ENCODE measurements at regions not wholly inside any gene's neighbourhood (a gene's known extent, or its start where the extent isn't known, plus 50 kb on each side); places are given as distances from the start of the nearest gene placed in this dataset.

GRCh38 chr19:29378543-29379080 is 147.2 kb upstream of the VSTM2B start:
- H3K36me3 Mint-ChIP-seq (ENCODE audit: low read depth): no peaks in the 10 kb centered on the region
- peaks cover 14% of the 10 kb centered on the region for H3K27me3 Mint-ChIP-seq
- no peak overlapping the region for H3K4me3 Mint-ChIP-seq
- H3K27ac Mint-ChIP-seq: no peak overlapping the region
- H3K4me1 Mint-ChIP-seq (ENCODE audit: low read depth): no peaks in the 10 kb centered on the region
- H3K9me3 Mint-ChIP-seq: no peaks in the 10 kb centered on the region
- intact Hi-C loops (cut with micrococcal nuclease): no loop called here

DNA sequence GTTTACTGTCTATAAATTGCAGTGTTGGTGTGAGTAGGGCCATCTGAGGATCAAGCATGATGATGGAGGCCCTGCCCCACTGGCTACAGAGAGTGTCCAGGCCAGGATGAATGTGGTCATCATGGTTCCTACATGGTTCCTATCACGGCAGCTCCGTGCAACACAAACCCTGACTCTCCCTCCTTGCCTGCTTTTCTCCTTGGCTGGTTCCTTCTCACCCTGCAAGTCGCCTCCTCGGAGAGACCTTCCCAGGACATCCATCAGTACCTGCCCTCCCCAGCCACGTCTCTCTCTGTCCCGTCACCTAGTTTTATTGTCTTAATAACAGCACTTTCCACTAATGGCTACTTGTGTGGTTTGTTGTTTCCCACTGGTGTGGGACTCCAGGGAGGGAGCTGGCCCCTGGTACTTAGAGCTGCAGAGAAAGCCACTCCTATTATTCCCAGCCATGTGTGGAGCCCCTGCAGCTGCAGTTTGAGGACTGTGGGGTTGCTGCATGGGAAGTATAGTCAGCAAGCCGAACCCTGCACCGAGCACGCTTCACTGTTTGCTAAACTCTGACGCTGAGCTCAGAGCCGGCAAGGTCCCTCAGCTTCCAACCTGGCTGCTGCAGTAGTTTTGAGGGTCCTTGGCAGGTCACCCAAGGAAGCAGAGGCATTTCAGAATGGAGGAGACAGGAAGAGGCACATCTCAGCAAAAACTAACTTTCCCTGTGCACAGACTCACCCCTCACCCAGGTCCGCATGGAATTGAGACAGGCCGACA is 146.4 kb upstream of the VSTM2B start:
- intact Hi-C loops (cut with micrococcal nuclease): no loop called here
- H3K4me1 Mint-ChIP-seq (ENCODE audit: low read depth): no peaks in the 10 kb centered on the region

GRCh38 chr19:29380581-29380980 is 145.2 kb upstream of the VSTM2B start:
- intact Hi-C loops (cut with micrococcal nuclease): no loop called here
- peaks cover 14% of the 10 kb centered on the region for H3K27me3 Mint-ChIP-seq
- H3K9me3 Mint-ChIP-seq: no peaks in the 10 kb centered on the region
- no peaks in the 10 kb centered on the region for H3K36me3 Mint-ChIP-seq (ENCODE audit: low read depth)
- H3K27ac Mint-ChIP-seq: no peak overlapping the region
- no peaks in the 10 kb centered on the region for H3K4me1 Mint-ChIP-seq (ENCODE audit: low read depth)
- no peak overlapping the region for H3K4me3 Mint-ChIP-seq

More for the DNA sequence above, 146.4 kb upstream of the VSTM2B start:
- Mint-ChIP-seq H3K27ac (no peak overlapping the region), H3K27me3 (peaks cover 14% of the 10 kb centered on the region), H3K4me3 (no peak overlapping the region), H3K36me3 (ENCODE audit: low read depth) (no peaks in the 10 kb centered on the region), H3K9me3 (no peaks in the 10 kb centered on the region)

DNA sequence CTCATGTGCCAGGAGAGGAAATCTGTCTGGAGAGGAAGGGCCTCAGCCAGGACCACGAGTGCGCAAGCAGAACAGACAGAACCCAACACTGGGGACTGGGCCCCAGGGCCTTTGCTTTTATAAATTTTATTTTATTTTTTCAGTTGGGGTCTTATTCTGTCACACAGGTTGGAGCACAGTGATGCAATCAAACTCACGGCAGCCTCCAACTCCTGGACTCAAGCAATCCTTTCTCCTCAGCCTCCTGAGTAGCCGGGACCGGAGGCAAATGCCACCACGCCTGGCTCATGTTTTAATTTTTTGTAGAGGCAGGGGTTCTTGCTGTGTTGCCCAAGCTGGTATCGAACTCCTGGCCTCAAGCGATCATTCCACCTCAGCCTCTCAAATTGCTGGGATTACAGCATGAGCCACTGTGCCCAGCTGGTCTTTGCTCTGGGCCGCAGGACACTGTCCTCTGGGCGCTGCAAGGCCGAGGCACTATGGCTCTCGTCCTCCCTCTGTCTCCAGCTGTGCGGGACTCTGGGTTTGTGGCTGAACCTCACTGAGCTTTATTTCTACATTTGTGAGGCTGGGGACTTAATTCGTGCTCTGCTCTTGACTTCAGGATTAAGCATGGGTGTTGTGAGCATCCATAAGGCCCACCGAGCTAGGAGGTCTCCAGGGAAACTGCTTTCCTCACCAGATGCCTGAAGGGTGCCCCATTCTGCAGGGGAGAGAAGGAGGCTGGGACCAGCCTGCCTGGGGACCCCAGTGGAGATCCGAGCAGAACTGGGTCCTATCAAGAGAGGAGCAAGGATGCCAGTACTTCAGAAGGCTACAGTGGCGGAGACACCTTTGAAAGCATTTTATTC is 144.2 kb upstream of the VSTM2B start:
- H3K4me3 Mint-ChIP-seq: no peak overlapping the region

GRCh38 chr19:29383696-29384095 is 142.1 kb upstream of the VSTM2B start:
- H3K27ac Mint-ChIP-seq: no peak overlapping the region
- H3K9me3 Mint-ChIP-seq: no peaks in the 10 kb centered on the region
- H3K4me3 Mint-ChIP-seq: no peak overlapping the region
- H3K36me3 Mint-ChIP-seq (ENCODE audit: low read depth): no peaks in the 10 kb centered on the region
- intact Hi-C loops (cut with micrococcal nuclease): no loop called here
- peaks cover 13% of the 10 kb centered on the region for H3K27me3 Mint-ChIP-seq
- H3K4me1 Mint-ChIP-seq (ENCODE audit: low read depth): no peaks in the 10 kb centered on the region

More for the DNA sequence above, 144.2 kb upstream of the VSTM2B start:
- H3K27ac Mint-ChIP-seq: no peak overlapping the region
- peaks cover 14% of the 10 kb centered on the region for H3K27me3 Mint-ChIP-seq
- no peaks in the 10 kb centered on the region for H3K9me3 Mint-ChIP-seq
- intact Hi-C loops (cut with micrococcal nuclease): no loop called here
- H3K4me1 Mint-ChIP-seq (ENCODE audit: low read depth): no peaks in the 10 kb centered on the region
- H3K36me3 Mint-ChIP-seq (ENCODE audit: low read depth): no peaks in the 10 kb centered on the region

DNA sequence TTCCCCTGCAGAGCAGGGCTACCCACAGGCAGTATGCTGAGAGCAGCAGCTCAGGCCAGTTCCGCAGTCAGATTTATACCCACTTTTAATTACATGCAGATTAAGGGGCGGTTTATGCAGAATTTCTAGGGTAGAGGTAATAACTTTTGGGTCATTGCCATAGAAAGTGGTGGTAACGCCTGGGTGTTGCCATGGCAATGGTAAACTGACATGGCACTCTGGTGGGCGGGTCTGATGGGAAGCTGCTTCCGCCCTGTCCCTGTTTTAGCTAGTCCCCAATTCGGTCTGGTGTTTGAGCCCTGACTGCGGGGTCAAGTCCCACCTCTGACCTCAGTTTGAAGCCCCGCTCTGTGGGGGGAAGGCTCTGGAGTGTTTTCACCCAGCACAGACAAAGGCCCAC is 141.1 kb upstream of the VSTM2B start:
- Mint-ChIP-seq H3K27ac (no peak overlapping the region), H3K27me3 (peaks cover 7% of the 10 kb centered on the region), H3K4me3 (no peak overlapping the region)

DNA sequence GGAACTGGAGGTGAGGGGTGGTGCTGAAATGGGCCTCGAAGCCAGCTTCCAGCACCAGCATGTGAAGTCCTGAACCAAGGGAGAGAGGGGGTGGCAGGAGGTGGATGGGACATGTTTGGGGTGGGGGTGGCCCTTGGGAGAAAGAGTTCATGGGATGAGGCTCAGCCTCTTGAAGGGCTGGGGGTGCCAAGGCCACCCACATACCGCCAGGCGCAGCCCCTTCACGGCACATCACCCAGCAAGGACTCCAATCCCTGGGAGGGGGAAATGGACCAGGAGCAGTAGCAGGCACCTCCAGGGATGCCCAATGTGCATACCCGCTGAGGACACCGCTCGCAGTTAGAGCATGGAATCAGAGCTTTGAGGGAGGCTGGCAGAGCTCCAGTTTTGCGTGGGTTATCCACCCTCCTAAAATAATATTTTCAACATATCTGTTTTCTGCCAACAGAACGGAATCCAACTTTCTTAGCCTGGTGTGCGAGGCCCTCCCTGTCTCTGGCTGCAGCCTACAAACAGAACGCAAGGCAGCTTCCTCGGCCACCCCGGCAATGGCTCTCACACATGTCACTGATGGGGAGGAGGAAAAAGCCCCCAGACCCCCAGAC is 140.5 kb upstream of the VSTM2B start:
- H3K27me3 Mint-ChIP-seq: peaks cover under 1% of the 10 kb centered on the region
- no peak overlapping the region for H3K4me3 Mint-ChIP-seq
- no peaks in the 10 kb centered on the region for H3K4me1 Mint-ChIP-seq (ENCODE audit: low read depth)
- H3K36me3 Mint-ChIP-seq (ENCODE audit: low read depth): no peaks in the 10 kb centered on the region
- no peak overlapping the region for H3K27ac Mint-ChIP-seq
- H3K9me3 Mint-ChIP-seq: peaks cover 5% of the 10 kb centered on the region
- intact Hi-C loops (cut with micrococcal nuclease): no loop called here

More for the DNA sequence above, 141.1 kb upstream of the VSTM2B start:
- H3K9me3 Mint-ChIP-seq: no peaks in the 10 kb centered on the region
- intact Hi-C loops (cut with micrococcal nuclease): no loop called here
- H3K36me3 Mint-ChIP-seq (ENCODE audit: low read depth): no peaks in the 10 kb centered on the region
- H3K4me1 Mint-ChIP-seq (ENCODE audit: low read depth): no peaks in the 10 kb centered on the region

GRCh38 chr19:29386970-29387369 is 138.8 kb upstream of the VSTM2B start:
- no peaks in the 10 kb centered on the region for H3K4me1 Mint-ChIP-seq (ENCODE audit: low read depth)
- intact Hi-C loops (cut with micrococcal nuclease): no loop called here
- H3K9me3 Mint-ChIP-seq: peaks cover 22% of the 10 kb centered on the region
- H3K36me3 Mint-ChIP-seq (ENCODE audit: low read depth): no peaks in the 10 kb centered on the region
- no peak overlapping the region for H3K27ac Mint-ChIP-seq
- no peak overlapping the region for H3K4me3 Mint-ChIP-seq
- no peaks in the 10 kb centered on the region for H3K27me3 Mint-ChIP-seq

GRCh38 chr19:29387586-29387985 is 138.2 kb upstream of the VSTM2B start:
- intact Hi-C loops (cut with micrococcal nuclease): no loop called here
- no peak overlapping the region for H3K27ac Mint-ChIP-seq
- H3K9me3 Mint-ChIP-seq: peaks cover 24% of the 10 kb centered on the region
- H3K4me1 Mint-ChIP-seq (ENCODE audit: low read depth): no peaks in the 10 kb centered on the region
- no peaks in the 10 kb centered on the region for H3K27me3 Mint-ChIP-seq
- no peak overlapping the region for H3K4me3 Mint-ChIP-seq
- no peaks in the 10 kb centered on the region for H3K36me3 Mint-ChIP-seq (ENCODE audit: low read depth)

DNA sequence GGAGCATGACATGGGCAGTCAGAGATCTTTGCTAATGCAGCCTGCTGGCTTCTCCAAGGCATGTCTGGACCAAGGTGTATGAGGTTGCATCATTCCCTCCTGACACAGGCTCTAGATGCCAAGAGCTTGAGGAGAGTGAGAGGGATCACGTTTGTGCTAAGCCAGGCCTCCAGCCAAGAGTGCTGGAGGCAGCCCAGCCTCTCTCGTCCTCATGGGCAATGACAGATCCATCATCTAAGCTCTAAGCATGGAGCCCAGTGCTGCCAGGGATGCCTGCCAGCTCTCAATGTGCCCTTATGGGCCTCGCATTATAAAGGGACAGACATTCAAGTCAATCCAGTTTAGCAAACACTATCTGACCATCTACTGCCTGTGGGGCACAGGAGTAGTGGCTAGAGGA is 136.3 kb upstream of the VSTM2B start:
- Mint-ChIP-seq H3K27me3 (no peaks in the 10 kb centered on the region), H3K4me1 (ENCODE audit: low read depth) (no peaks in the 10 kb centered on the region), H3K36me3 (ENCODE audit: low read depth) (no peaks in the 10 kb centered on the region)

DNA sequence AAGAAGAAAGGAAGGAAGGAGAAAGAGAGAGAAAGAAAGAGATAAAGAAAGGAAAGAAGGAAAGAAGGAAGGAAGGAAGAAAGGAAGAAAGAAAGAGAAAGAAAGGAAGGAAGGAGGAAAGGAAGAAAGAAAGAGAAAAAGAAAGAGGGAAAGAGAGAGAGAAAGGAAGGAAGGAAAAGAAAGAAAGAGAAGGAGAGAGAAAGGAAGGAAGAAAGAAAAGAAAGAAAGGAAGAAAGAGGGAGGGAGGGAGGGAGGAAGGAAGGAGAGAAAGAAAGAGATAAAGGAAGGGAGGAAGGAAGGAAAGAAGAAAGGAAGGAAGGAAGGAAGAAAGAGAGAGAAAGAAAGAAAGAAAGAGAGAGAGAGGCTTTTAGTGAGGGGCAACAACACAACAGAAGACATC is 135.1 kb upstream of the VSTM2B start:
- no peaks in the 10 kb centered on the region for H3K36me3 Mint-ChIP-seq (ENCODE audit: low read depth)
- intact Hi-C loops (cut with micrococcal nuclease): no loop called here
- H3K4me3 Mint-ChIP-seq: no peak overlapping the region
- no peak overlapping the region for H3K27ac Mint-ChIP-seq
- H3K4me1 Mint-ChIP-seq (ENCODE audit: low read depth): no peaks in the 10 kb centered on the region
- H3K27me3 Mint-ChIP-seq: no peaks in the 10 kb centered on the region
- peaks cover 24% of the 10 kb centered on the region for H3K9me3 Mint-ChIP-seq

More for the DNA sequence above, 136.3 kb upstream of the VSTM2B start:
- Mint-ChIP-seq H3K9me3 (peaks cover 24% of the 10 kb centered on the region), H3K27ac (no peak overlapping the region), H3K4me3 (no peak overlapping the region)
- intact Hi-C loops (cut with micrococcal nuclease): no loop called here

- no peaks in the 10 kb centered on the region for H3K27me3 Mint-ChIP-seq
- H3K36me3 Mint-ChIP-seq (ENCODE audit: low read depth): no peaks in the 10 kb centered on the region
- intact Hi-C loops (cut with micrococcal nuclease): no loop called here
- peaks cover 24% of the 10 kb centered on the region for H3K9me3 Mint-ChIP-seq
- no peaks in the 10 kb centered on the region for H3K4me1 Mint-ChIP-seq (ENCODE audit: low read depth)
- H3K27ac Mint-ChIP-seq: no peak overlapping the region
- H3K4me3 Mint-ChIP-seq: no peak overlapping the region
These were observed 131.8 kb upstream of the VSTM2B start for GRCh38 chr19:29393915-29394460.

DNA sequence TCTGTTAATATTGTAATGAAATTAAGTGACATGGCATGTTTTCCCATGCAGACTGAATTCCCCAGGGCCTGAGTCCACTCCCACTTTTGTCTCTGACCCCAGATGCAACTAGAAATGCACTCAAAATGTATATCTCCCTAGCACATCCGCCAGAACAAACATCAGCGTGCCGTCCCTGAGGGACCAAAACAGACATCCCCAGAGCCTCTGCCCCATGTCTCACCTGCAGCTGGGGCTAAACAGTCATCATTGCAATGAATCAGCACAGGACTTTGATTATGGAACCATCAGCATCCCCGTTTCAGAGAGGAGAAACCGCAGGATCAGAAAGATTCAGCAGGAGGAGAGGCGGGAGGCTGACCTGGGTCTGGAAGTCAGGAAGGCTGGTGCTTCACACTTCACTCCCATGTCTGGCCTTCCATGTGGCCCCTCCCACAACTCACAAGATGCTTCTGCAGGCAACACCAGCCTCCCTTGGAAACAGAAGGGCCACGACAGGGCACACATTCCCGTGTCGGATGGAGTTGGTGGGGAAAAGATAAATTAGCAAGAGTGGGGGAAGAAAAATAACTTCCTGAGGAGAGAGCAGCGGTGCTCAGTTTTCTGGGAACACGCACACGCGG is 130.6 kb upstream of the VSTM2B start:
- Mint-ChIP-seq H3K27ac (no peak overlapping the region), H3K9me3 (peaks cover 20% of the 10 kb centered on the region), H3K4me1 (ENCODE audit: low read depth) (no peaks in the 10 kb centered on the region), H3K4me3 (no peak overlapping the region), H3K36me3 (ENCODE audit: low read depth) (no peaks in the 10 kb centered on the region), H3K27me3 (no peaks in the 10 kb centered on the region)
- intact Hi-C loops (cut with micrococcal nuclease): no loop called here

Measured in dendritic cell treated with granulocyte-macrophage colony-stimulating factor and Interleukin-4, amounts not matched to agents 40 ng/mL and 50 ng/mL, for 4 days (primary cell).